ENCODE measurements at regions not wholly inside any gene's neighbourhood (a gene's known extent, or its start where the extent isn't known, plus 50 kb on each side); places are given as distances from the start of the nearest gene placed in this dataset.

- no peak for DNase-seq
- H3K36me3 ChIP-seq (replicated peaks), result no peaks in the 10 kb centered on the region
- no peak overlapping the region for H3K27ac ChIP-seq
- TF ChIP-seq, protein P1, sequence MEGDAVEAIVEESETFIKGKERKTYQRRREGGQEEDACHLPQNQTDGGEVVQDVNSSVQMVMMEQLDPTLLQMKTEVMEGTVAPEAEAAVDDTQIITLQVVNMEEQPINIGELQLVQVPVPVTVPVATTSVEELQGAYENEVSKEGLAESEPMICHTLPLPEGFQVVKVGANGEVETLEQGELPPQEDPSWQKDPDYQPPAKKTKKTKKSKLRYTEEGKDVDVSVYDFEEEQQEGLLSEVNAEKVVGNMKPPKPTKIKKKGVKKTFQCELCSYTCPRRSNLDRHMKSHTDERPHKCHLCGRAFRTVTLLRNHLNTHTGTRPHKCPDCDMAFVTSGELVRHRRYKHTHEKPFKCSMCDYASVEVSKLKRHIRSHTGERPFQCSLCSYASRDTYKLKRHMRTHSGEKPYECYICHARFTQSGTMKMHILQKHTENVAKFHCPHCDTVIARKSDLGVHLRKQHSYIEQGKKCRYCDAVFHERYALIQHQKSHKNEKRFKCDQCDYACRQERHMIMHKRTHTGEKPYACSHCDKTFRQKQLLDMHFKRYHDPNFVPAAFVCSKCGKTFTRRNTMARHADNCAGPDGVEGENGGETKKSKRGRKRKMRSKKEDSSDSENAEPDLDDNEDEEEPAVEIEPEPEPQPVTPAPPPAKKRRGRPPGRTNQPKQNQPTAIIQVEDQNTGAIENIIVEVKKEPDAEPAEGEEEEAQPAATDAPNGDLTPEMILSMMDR (IDR thresholded peaks at IDR 0.05; ENCODE audit: low read depth, low read length, missing control alignments), result no peak
- H3K4me3 ChIP-seq (ENCODE audit: low read depth, low read length), result no peak overlapping the region
- in situ Hi-C loops (cut with HindIII; ENCODE audit: low pct_ligation_motif_present, low sequenced_read_pairs), result no loop called here
- H3K27me3 ChIP-seq (replicated peaks), result no peaks in the 10 kb centered on the region
Measured at GRCh38 chr6:168152306-168152963, 73.4 kb upstream of the FRMD1 start.

GRCh38 chr6:168150551-168151320, 71.7 kb upstream of the FRMD1 start:
- Histone ChIP-seq H3K36me3 (replicated peaks) (no peaks in the 10 kb centered on the region), H3K27ac (no peak overlapping the region), H3K27me3 (replicated peaks) (no peaks in the 10 kb centered on the region), H3K4me3 (ENCODE audit: low read depth, low read length) (no peak overlapping the region)
- TF ChIP-seq, protein P1 (IDR thresholded peaks at IDR 0.05; ENCODE audit: low read depth, low read length, missing control alignments), result peak; percentile 11
- no peak for DNase-seq
- in situ Hi-C loops (cut with HindIII; ENCODE audit: low pct_ligation_motif_present, low sequenced_read_pairs), result no loop called here

GRCh38 chr6:168149015-168149414, 70.0 kb upstream of the FRMD1 start:
- TF ChIP-seq, protein P1 (IDR thresholded peaks at IDR 0.05; ENCODE audit: low read depth, low read length, missing control alignments), result no peak
- no peak for DNase-seq
- Histone ChIP-seq H3K4me3 (ENCODE audit: low read depth, low read length) (no peak overlapping the region), H3K27me3 (replicated peaks) (no peaks in the 10 kb centered on the region), H3K36me3 (replicated peaks) (no peaks in the 10 kb centered on the region), H3K27ac (no peak overlapping the region)
- in situ Hi-C loops (cut with HindIII; ENCODE audit: low pct_ligation_motif_present, low sequenced_read_pairs), result no loop called here

- TF ChIP-seq, protein P1 (IDR thresholded peaks at IDR 0.05; ENCODE audit: low read depth, low read length, missing control alignments), result no peak
- in situ Hi-C loops (cut with HindIII; ENCODE audit: low pct_ligation_motif_present, low sequenced_read_pairs), result no loop called here
- Histone ChIP-seq H3K27ac (no peak overlapping the region), H3K36me3 (replicated peaks) (no peaks in the 10 kb centered on the region), H3K27me3 (replicated peaks) (no peaks in the 10 kb centered on the region), H3K4me3 (ENCODE audit: low read depth, low read length) (no peak overlapping the region)
- no peak for DNase-seq
Measured at GRCh38 chr6:168148231-168148849, 69.3 kb upstream of the FRMD1 start.

GRCh38 chr6:168147205-168147738, 68.3 kb upstream of the FRMD1 start:
- TF ChIP-seq, protein P1 (IDR thresholded peaks at IDR 0.05; ENCODE audit: low read depth, low read length, missing control alignments), result no peak
- Histone ChIP-seq H3K27ac (no peak overlapping the region), H3K27me3 (replicated peaks) (no peaks in the 10 kb centered on the region), H3K36me3 (replicated peaks) (no peaks in the 10 kb centered on the region), H3K4me3 (ENCODE audit: low read depth, low read length) (no peak overlapping the region)
- in situ Hi-C loops (cut with HindIII; ENCODE audit: low pct_ligation_motif_present, low sequenced_read_pairs), result no loop called here
- no peak for DNase-seq

Measured in brain microvascular endothelial cell (primary cell).